Fibroblast of mammary gland (primary cell): ENCODE measurements at regions not wholly inside any gene's neighbourhood (a gene's known extent, or its start where the extent isn't known, plus 50 kb on each side); places are given as distances from the start of the nearest gene placed in this dataset.

Experiments
- DNase-seq: peaks from one replicate; pipeline ENCODE4 v3.0.0-alpha.2; 2010; ENCODE audit warnings: low read depth
- H3K4me3 ChIP-seq: 2 replicates; pipeline ENCODE4 v1.5.1; 2011; ENCODE audit warnings: low read depth, mild to moderate bottlenecking, low read length, moderate library complexity; ENCODE audit not compliant: control insufficient read depth
- CTCF ChIP-seq: conservative IDR thresholded peaks from 2 replicates; pipeline ENCODE4 v1.5.1; 2011; ENCODE audit warnings: low read depth, low read length, inconsistent platforms; ENCODE audit not compliant: control insufficient read depth, insufficient read depth

GRCh38 chr11:91742155-91742554 is 482.5 kb upstream of the FAT3 start:
- no peak for DNase-seq
- TF ChIP-seq CTCF = no peak
- no peak overlapping the region for H3K4me3 ChIP-seq

- no peak for DNase-seq
- no peak overlapping the region for H3K4me3 ChIP-seq
- no peak for TF ChIP-seq CTCF
Observed at GRCh38 chr11:91731051-91731450, 493.6 kb upstream of the FAT3 start.

- TF ChIP-seq CTCF = no peak
- DNase-seq = no peak
- no peak overlapping the region for H3K4me3 ChIP-seq
Observed at GRCh38 chr11:91730620-91731019, 494.0 kb upstream of the FAT3 start.

GRCh38 chr11:91730057-91730456 is 494.6 kb upstream of the FAT3 start:
- no peak for TF ChIP-seq CTCF
- no peak for DNase-seq
- no peak overlapping the region for H3K4me3 ChIP-seq

GRCh38 chr11:91717169-91717568 is 507.4 kb upstream of the FAT3 start:
- H3K4me3 ChIP-seq = no peak overlapping the region
- no peak for TF ChIP-seq CTCF
- no peak for DNase-seq

- TF ChIP-seq CTCF = no peak
- DNase-seq = no peak
- no peak overlapping the region for H3K4me3 ChIP-seq
Observed at GRCh38 chr11:91707652-91708482, 516.8 kb upstream of the FAT3 start.
